HG03280 (cell line): ENCODE measurements at regions not wholly inside any gene's neighbourhood (a gene's known extent, or its start where the extent isn't known, plus 50 kb on each side); places are given as distances from the start of the nearest gene placed in this dataset.

Experiments used
- ATAC-seq: cut with Tn5 transposase; IDR thresholded peaks from one replicate; pipeline ENCODE4 v1.9.1; 2021; ENCODE audit warnings: mild to moderate bottlenecking, moderate library complexity; ENCODE audit not compliant: unreplicated experiment

DNA sequence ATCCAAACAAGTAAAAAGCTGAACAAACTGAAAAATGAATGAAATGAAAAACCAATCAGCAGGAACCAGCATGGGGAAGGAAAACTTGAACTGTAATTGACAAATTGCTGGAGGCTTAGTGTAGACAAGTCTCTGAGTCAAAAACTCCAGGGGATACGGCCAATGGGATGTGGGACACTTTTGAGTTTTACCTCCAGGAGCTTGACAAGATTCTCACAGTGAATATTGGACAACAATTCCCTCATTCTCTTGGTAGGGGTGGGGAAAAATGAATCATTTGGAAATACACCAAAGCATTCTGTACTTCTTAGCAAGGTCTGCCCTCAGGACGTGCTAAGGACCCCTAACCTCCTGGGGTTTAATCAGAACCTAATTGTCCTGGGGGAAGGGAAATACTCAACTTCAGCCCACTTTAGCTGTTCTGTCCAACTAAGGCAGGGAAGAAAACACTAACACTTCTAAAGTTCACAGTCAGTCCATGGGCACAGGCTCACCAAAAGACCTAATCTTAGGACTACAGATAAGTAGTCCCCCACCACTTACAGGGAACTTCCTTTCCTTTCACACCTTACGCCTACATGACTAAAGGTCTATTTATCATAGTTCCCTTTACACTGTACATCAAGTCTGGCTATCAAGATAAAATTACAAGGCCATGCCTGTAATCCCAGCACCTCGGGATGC, 60.7 kb upstream of the CDC42BPA start:
- ATAC-seq: no peak

DNA sequence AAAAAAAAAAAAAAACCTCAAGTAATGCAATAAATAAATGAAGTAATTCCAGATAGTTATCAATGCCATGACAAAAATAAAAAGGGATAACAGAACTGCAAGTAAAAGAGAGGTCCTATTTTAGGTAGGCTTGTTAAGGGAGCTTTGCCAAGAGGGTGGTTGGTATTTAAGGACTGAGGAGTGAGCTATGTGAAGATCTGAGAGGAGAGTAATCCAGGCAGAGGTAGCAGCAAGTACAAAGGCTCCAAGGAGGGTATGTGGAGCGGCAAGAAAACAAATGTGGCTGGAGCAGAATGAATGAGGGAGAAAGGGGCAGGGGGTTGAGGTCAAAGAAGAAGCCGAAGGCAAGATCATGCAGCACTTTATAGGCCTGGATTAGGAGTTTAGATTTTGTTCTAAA, 59.9 kb upstream of the CDC42BPA start:
- no peak for ATAC-seq

DNA sequence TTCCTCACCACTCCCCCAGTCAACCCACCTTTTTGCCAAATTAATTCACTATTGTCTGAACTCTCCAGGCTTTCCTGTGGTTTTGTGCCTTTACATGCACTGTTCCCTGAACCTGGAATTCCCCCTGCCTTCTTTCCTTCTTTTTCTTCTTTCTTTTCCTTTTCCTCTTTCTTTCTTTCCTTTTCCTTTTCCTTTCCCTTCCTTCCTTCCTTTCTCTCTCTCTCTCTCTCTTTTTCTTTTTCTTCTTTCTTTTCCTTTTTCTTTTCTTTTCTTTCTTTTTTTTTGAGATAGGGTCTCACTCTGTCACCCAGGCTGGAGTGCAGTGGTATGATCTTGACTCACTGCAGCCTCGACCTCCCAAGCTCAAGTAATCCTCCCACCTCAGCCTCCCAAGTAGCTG, 56.6 kb upstream of the CDC42BPA start:
- no peak for ATAC-seq

DNA sequence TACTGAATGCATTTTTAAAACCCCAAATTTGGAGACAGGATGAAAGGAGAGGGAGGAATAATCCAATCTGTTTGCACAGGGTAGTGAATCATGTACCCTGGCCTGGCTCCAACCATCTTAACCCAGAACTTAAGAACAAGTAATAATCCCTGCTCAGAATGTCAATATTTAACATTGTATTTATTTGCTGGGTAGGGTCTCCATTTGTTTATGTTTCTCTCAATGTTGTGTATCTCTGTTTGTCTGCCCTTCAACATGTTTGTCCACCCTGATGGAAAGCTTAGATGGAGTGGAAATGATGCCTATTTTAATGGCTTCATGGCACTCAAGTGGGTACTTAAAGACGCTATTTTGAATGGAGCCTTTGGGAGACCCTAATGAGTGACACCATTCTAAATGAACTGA, 54.4 kb upstream of the CDC42BPA start:
- no peak for ATAC-seq

DNA sequence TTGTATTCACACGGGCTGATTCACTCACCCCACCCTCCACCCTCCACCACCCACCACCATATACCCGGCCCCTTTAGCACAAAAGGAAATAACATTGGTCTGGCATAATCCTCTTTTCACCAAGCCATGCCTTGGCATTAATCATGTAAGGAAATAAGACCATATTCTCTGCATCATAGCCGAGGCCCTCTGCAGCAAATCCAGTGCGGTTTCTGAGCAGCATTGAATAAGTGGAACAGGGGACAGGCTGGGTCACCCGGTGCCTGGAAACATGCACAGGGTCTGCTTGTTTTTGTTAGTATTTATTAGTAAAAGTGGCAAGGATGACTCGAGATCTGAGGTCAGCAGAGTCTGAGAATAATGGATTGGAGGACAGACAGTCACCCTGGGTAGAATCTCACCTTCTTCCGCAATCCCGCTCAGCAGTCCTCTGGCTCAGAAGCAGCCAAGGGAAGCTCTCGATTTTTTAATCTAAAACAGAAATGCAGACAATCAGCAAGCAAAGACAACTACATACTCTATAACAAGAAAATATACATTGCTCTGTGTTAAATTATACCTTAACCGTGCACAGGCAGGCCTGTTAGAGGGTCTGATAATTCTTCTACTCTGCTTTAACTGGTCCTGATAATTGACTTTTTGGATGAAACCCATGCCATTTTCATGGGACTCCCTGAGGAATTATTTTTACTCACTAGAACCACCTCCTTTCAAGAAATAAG, 52.4 kb upstream of the CDC42BPA start:
- no peak for ATAC-seq

DNA sequence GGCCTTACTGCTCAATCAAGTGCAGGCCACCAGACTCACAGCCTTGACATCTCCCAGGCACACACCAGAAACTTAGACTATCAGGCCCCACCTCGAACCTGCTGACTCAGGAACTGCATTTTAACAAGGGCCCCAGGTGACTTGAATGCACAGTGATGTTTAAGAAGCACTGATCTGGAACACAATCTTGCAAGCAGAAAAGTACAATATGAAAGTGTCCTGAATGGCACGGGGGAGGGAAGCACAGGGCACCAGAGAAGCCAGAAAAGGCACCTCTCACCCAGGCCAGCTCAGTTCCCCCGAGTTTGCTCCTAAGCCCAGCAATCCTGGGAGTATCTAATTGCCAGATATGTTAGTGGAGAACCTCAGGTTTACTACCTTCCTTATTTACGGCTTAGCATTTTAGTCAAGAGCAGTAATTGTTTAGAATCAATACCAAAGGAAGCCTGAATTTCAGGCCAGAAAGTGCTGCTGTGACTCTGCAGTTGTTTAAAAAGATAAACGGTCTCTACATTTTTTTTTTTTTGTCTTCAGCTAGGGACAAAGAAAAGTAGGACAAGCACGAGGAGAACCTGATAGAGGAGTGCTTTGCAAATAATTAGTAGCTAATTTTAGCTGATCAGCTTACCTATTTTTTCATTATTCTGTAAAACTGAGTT, 50.9 kb upstream of the CDC42BPA start:
- ATAC-seq: no peak
